ENCODE measurements at regions not wholly inside any gene's neighbourhood (a gene's known extent, or its start where the extent isn't known, plus 50 kb on each side); places are given as distances from the start of the nearest gene placed in this dataset.

DNA sequence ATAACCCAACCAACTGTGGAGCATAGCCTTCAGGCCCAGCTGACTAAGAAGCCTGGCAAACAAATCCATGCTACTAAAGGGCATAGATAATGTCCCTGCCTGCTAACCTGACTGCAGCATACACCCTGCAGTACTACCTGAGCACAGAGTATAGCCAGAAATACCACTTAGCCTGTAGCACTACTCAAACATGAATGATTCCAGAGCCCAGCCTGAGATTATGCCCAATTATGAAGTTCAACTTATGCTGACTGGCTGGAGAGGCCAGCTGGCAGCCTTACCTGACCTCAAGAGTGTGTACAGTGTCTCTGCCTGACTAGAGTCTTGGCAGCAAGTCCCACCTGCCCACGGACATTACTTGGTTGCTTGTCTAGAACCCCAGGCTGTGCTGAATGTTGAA lies 1265.3 kb downstream of the CDH11 start:
- Histone ChIP-seq H2BK12ac (ENCODE audit: insufficient read length, low read depth, low read length) (no peak overlapping the region), H3K23me2 (ENCODE audit: insufficient read length, low read depth, low read length, poor library complexity, severe bottlenecking) (no peaks in the 10 kb centered on the region)
- no peaks in the 10 kb centered on the region for H3K9me3 Mint-ChIP-seq

More for the DNA sequence above, 1265.3 kb downstream of the CDH11 start:
- H4K5ac ChIP-seq (ENCODE audit: insufficient read length, low read depth, low read length): no peak overlapping the region
- no peaks in the 10 kb centered on the region for H3K4me1 ChIP-seq (ENCODE audit: insufficient read depth, low read length)
- no peak overlapping the region for H3K27ac ChIP-seq (ENCODE audit: insufficient read length, low read depth, low read length)
- H3K4me3 Mint-ChIP-seq: no peak overlapping the region
- no peaks in the 10 kb centered on the region for H3K27me3 Mint-ChIP-seq (ENCODE audit: low read depth)
- WGBS (ENCODE audit: extremely low coverage, insufficient read length, low lambda C conversion rate): no CpG with 5 or more reads among the region's 1 CpG
- H4K20me1 ChIP-seq (ENCODE audit: control insufficient read depth, insufficient read depth, insufficient read length): no peaks in the 10 kb centered on the region
- no peaks in the 10 kb centered on the region for H3K79me1 ChIP-seq (ENCODE audit: insufficient read depth, low read depth, low read length, poor library complexity, severe bottlenecking)
- H3K4me1 Mint-ChIP-seq: no peaks in the 10 kb centered on the region
- TF ChIP-seq, protein P1, sequence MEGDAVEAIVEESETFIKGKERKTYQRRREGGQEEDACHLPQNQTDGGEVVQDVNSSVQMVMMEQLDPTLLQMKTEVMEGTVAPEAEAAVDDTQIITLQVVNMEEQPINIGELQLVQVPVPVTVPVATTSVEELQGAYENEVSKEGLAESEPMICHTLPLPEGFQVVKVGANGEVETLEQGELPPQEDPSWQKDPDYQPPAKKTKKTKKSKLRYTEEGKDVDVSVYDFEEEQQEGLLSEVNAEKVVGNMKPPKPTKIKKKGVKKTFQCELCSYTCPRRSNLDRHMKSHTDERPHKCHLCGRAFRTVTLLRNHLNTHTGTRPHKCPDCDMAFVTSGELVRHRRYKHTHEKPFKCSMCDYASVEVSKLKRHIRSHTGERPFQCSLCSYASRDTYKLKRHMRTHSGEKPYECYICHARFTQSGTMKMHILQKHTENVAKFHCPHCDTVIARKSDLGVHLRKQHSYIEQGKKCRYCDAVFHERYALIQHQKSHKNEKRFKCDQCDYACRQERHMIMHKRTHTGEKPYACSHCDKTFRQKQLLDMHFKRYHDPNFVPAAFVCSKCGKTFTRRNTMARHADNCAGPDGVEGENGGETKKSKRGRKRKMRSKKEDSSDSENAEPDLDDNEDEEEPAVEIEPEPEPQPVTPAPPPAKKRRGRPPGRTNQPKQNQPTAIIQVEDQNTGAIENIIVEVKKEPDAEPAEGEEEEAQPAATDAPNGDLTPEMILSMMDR (conservative IDR thresholded peaks at IDR 0.05): no peak
- no peak overlapping the region for H2BK120ac ChIP-seq (ENCODE audit: low read depth, low read length, poor library complexity, severe bottlenecking)
- H3K14ac ChIP-seq (ENCODE audit: insufficient read depth, low read length): no peak overlapping the region
- DNase-seq: no peak
- H2AK5ac ChIP-seq (ENCODE audit: insufficient read length, low read length): no peak overlapping the region
- H3K4ac ChIP-seq (ENCODE audit: low read depth, low read length): no peak overlapping the region
- no peak overlapping the region for H3K18ac ChIP-seq (ENCODE audit: insufficient read length, low read depth, low read length)
- H3K36me3 Mint-ChIP-seq (ENCODE audit: insufficient read depth in 1 of 3, low read depth in 3 of 3): no peaks in the 10 kb centered on the region
- H3K9ac ChIP-seq (ENCODE audit: extremely low read depth, insufficient read length, low read length): no peak overlapping the region
- H3K56ac ChIP-seq (ENCODE audit: insufficient read length, low read depth, low read length): no peak overlapping the region
- no peaks in the 10 kb centered on the region for H3K9me3 ChIP-seq (ENCODE audit: control insufficient read depth, low read depth, low read length)
- H3T11ph ChIP-seq (ENCODE audit: low read length): no peak overlapping the region
- H3K23ac ChIP-seq (ENCODE audit: insufficient read length, low read depth, low read length): no peak overlapping the region
- no peak overlapping the region for H4K91ac ChIP-seq (ENCODE audit: insufficient read length, low read depth, low read length)
- no peak overlapping the region; a peak in 1 of 7 replicates for H3K27ac Mint-ChIP-seq
- no peak overlapping the region for H2AFZ ChIP-seq (ENCODE audit: low read length)
- H4K8ac ChIP-seq (replicated peaks; ENCODE audit: insufficient read length, low read depth, low read length): no peak overlapping the region
- no peak overlapping the region for H3K4me2 ChIP-seq (ENCODE audit: insufficient read depth, insufficient read length, low read length)
- no peak overlapping the region for H2BK15ac ChIP-seq (ENCODE audit: low read depth, low read length)
- H3K27me3 ChIP-seq (ENCODE audit: insufficient read depth, low read length): no peaks in the 10 kb centered on the region
- no peak overlapping the region for H2BK5ac ChIP-seq (ENCODE audit: insufficient read length, low read length)
- no peaks in the 10 kb centered on the region for H3K79me2 ChIP-seq (ENCODE audit: insufficient read depth, low read length)
- no peak overlapping the region for H2BK20ac ChIP-seq (ENCODE audit: low read depth, low read length, poor library complexity, severe bottlenecking)

Measured in H9 (cell line).